Fibroblast of lung (primary cell): ENCODE measurements at regions not wholly inside any gene's neighbourhood (a gene's known extent, or its start where the extent isn't known, plus 50 kb on each side); places are given as distances from the start of the nearest gene placed in this dataset.
"Not testable (repeated sequence)": the region's sequence is repeated elsewhere in the genome, so short reads cannot be mapped to it uniquely, and the experiment has no call there.

Source experiments
- DNase-seq, 2 donors: peaks; one replicate each; pipeline versions ENCODE4 v3.0.0 to v3.0.0-alpha.2; 2010; ENCODE audit warnings: low read depth in 2 of 2
- H2AFZ ChIP-seq: 2 replicates; pipeline ENCODE4 v1.5.1; 2012; ENCODE audit warnings: low read length, control low read depth, inconsistent platforms
- H3K27ac ChIP-seq: 2 replicates; pipeline ENCODE4 v1.5.1; 2011; ENCODE audit warnings: low read length, control low read depth; ENCODE audit not compliant: insufficient read depth
- H3K27me3 ChIP-seq: 2 replicates; pipeline ENCODE4 v1.5.1; 2011; ENCODE audit warnings: mild to moderate bottlenecking, low read length; ENCODE audit not compliant: control insufficient read depth, insufficient read depth
- H3K36me3 ChIP-seq: 2 replicates; pipeline ENCODE4 v1.5.1; 2011; ENCODE audit warnings: low read length; ENCODE audit not compliant: control insufficient read depth, insufficient read depth
- H3K4me1 ChIP-seq: 2 replicates; pipeline ENCODE4 v1.5.1; 2011; ENCODE audit warnings: low read length; ENCODE audit not compliant: control insufficient read depth, insufficient read depth; ENCODE audit errors: extremely low read depth
- H3K4me2 ChIP-seq: 2 replicates; pipeline ENCODE4 v1.5.1; 2011; ENCODE audit warnings: low read length, control low read depth; ENCODE audit not compliant: insufficient read depth; ENCODE audit errors: extremely low read depth
- H3K4me3 ChIP-seq, 4 experiments: fragments of 200-600 bp in 1 of 4; sonication (generic) in 1 of 4; replicated peaks in 1 of 4; 2 replicates each; pipeline ENCODE4 v1.5.1; 2011 to 2016; ENCODE audit warnings: low read length in 4 of 4, low read depth in 3 of 4, mild to moderate bottlenecking in 3 of 4, control low read depth in 2 of 4, inconsistent platforms in 1 of 4, mixed read lengths in 1 of 4; ENCODE audit not compliant: insufficient read depth in 1 of 4; ENCODE audit errors: control extremely low read depth in 1 of 4
- H3K79me2 ChIP-seq: 2 replicates; pipeline ENCODE4 v1.5.1; 2012; ENCODE audit warnings: mild to moderate bottlenecking, low read length, inconsistent platforms; ENCODE audit not compliant: control insufficient read depth, insufficient read depth
- H3K9ac ChIP-seq: 2 replicates; pipeline ENCODE4 v1.5.1; 2011; ENCODE audit warnings: mild to moderate bottlenecking, low read length, control low read depth; ENCODE audit not compliant: insufficient read depth
- H3K9me3 ChIP-seq: 2 replicates; pipeline ENCODE4 v1.5.1; 2012; ENCODE audit warnings: low read depth, low read length; ENCODE audit not compliant: control insufficient read depth, insufficient read depth
- H4K20me1 ChIP-seq: 2 replicates; pipeline ENCODE4 v1.5.1; 2011; ENCODE audit warnings: low read length; ENCODE audit not compliant: control insufficient read depth, insufficient read depth; ENCODE audit errors: extremely low read depth
- CTCF ChIP-seq, 2 donors: IDR thresholded peaks in 1 of 2; conservative IDR thresholded peaks in 1 of 2; 1 replicate in 1 of 2; 2 replicates in 1 of 2; pipeline ENCODE4 v1.5.1; 2011 to 2012; ENCODE audit warnings: low read length in 2 of 2, control low read depth in 1 of 2, inconsistent platforms in 1 of 2, low read depth in 1 of 2, mild to moderate bottlenecking in 1 of 2
- EZH2 ChIP-seq: IDR thresholded peaks from 2 replicates; pipeline ENCODE4 v1.5.1; 2012; ENCODE audit warnings: low read length, control low read depth, mild to moderate bottlenecking; ENCODE audit errors: missing control alignments

GRCh38 chr20:53654932-53655624 lies 61.4 kb upstream of the ZNF217 start:
- H3K27ac ChIP-seq, result peak overlapping the region; percentile 57
- peak overlapping the region; percentile 20 for H3K4me2 ChIP-seq
- H2AFZ ChIP-seq, result peak overlapping the region; percentile 75

GRCh38 chr20:53654521-53654920 lies 60.9 kb upstream of the ZNF217 start:
- not testable (repeated sequence) for H3K4me2 ChIP-seq, H3K79me2 ChIP-seq, H3K36me3 ChIP-seq, H3K27me3 ChIP-seq, H4K20me1 ChIP-seq, H3K9me3 ChIP-seq, DNase-seq, H3K9ac ChIP-seq, H3K27ac ChIP-seq, H2AFZ ChIP-seq, H3K4me3 ChIP-seq
- H3K4me1 ChIP-seq, result peaks cover 18% of the 10 kb centered on the region

More at GRCh38 chr20:53654932-53655624, 61.4 kb upstream of the ZNF217 start:
- Histone ChIP-seq H3K79me2 (no peaks in the 10 kb centered on the region), H4K20me1 (no peaks in the 10 kb centered on the region), H3K9ac (peak overlapping the region; percentile 12), H3K9me3 (no peaks in the 10 kb centered on the region), H3K27me3 (no peaks in the 10 kb centered on the region), H3K4me3 (no peak overlapping the region), H3K36me3 (no peaks in the 10 kb centered on the region), H3K4me1 (peaks cover 18% of the 10 kb centered on the region)
- no peak for DNase-seq
- TF ChIP-seq EZH2 (no peak), CTCF (conservative IDR thresholded peaks at IDR 0.05 in 1 of 2, IDR thresholded peaks at IDR 0.05 in 1 of 2; ENCODE audit: low read depth in 1 of 2, low read length in 2 of 2) (no peak)

- DNase-seq, result no peak
- Histone ChIP-seq H4K20me1 (no peaks in the 10 kb centered on the region), H3K9me3 (no peaks in the 10 kb centered on the region), H3K36me3 (no peaks in the 10 kb centered on the region), H3K4me2 (no peak overlapping the region), H3K79me2 (no peaks in the 10 kb centered on the region), H3K4me3 (no peak overlapping the region), H3K27me3 (no peaks in the 10 kb centered on the region), H3K27ac (no peak overlapping the region), H3K9ac (no peak overlapping the region), H3K4me1 (peaks cover 18% of the 10 kb centered on the region), H2AFZ (peak overlapping the region; percentile 2)
- TF ChIP-seq CTCF (conservative IDR thresholded peaks at IDR 0.05 in 1 of 2, IDR thresholded peaks at IDR 0.05 in 1 of 2; ENCODE audit: low read depth in 1 of 2, low read length in 2 of 2) (no peak), EZH2 (no peak)
These were observed 59.3 kb upstream of the ZNF217 start for GRCh38 chr20:53652859-53653517.
